Lower lobe of right lung (tissue), 2 donors: ENCODE measurements at regions not wholly inside any gene's neighbourhood (a gene's known extent, or its start where the extent isn't known, plus 50 kb on each side); places are given as distances from the start of the nearest gene placed in this dataset.

ENCODE experiments used
- ATAC-seq, 2 donors: fragments of 200-7000 bp; cut with Tn5 transposase; one replicate each; pipeline ENCODE4 v1.9.1; 2020 to 2022; ENCODE audit warnings: mild to moderate bottlenecking in 2 of 2, moderate library complexity in 2 of 2
- DNase-seq: peaks from one replicate; pipeline ENCODE4 v3.0.0-alpha.2; 2020
- H3K27ac ChIP-seq: fragments of 200-600 bp; one replicate; pipeline ENCODE4 v1.8.0; 2022
- H3K27me3 ChIP-seq: fragments of 200-600 bp; one replicate; pipeline ENCODE4 v1.8.0; 2022; ENCODE audit warnings: low read depth
- H3K36me3 ChIP-seq: fragments of 200-600 bp; one replicate; pipeline ENCODE4 v1.8.0; 2022; ENCODE audit warnings: mild to moderate bottlenecking
- H3K4me1 ChIP-seq: fragments of 200-600 bp; one replicate; pipeline ENCODE4 v1.8.0; 2022
- H3K4me3 ChIP-seq: fragments of 200-600 bp; one replicate; pipeline ENCODE4 v1.8.0; 2022; ENCODE audit warnings: mild to moderate bottlenecking
- H3K9me3 ChIP-seq: fragments of 200-600 bp; one replicate; pipeline ENCODE4 v1.8.0; 2022
- CTCF ChIP-seq: fragments of 200-600 bp; IDR thresholded peaks from one replicate; pipeline ENCODE4 v1.8.0; 2022; ENCODE audit warnings: antibody characterized with exemption, mild to moderate bottlenecking
- intact Hi-C: fragments of 100-400 bp; cut with DNase I; formaldehyde crosslinking; loops from one replicate; pipeline ENCODE4 v1.11.0; 2022
- donor health status: DM: no; HTN: yes; CAD: no; lungs with severe emphysema.

DNA sequence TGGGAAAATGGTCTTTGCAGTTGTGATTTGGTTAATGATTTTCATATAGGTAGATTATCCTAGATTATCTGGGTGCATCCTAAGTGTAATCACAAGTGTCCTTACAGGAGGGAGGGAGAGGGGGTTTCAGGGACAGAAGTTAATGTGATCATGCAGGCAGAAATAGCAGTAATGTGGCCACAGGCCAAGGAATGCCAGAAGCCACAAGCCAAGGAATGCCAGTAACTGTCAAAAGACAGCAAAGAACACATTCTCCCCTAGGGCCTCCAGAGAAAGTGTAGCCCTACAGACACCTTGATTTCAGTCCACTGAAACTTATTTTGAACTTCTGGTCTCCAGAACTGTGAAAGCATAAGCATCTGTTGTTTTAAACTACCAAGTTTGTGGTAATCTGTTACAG, 2074.5 kb downstream of the MAT2B start:
- no peak for ATAC-seq
- no peaks in the 10 kb centered on the region for H3K27me3 ChIP-seq

DNA sequence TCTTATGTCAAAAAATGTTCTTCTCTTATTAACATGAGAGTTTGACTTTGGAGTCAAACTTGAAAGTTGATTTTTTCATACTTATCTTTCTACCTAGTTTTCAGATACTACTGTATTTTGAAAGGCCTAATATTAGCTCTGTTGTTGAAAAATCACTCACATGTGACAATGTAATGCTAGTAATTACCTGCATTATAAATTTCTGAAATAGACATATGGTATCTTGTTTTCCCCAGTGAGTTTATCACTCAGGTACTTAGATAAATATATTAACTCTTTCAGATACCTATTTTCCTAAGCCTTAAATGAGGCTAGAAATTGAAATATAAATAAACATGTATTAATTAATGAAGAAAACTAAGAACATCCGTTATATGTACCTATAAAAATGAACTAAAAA, 2089.3 kb downstream of the MAT2B start:
- no peak overlapping the region for H3K27ac ChIP-seq

More for the DNA sequence above, 2074.5 kb downstream of the MAT2B start:
- no peak overlapping the region for H3K4me3 ChIP-seq
- H3K27ac ChIP-seq = no peak overlapping the region
- no peaks in the 10 kb centered on the region for H3K36me3 ChIP-seq
- no peaks in the 10 kb centered on the region for H3K4me1 ChIP-seq
- DNase-seq = no peak
- intact Hi-C loops = no loop called here
- no peak for TF ChIP-seq CTCF
- no peaks in the 10 kb centered on the region for H3K9me3 ChIP-seq

GRCh38 chr5:165602529-165602928, 2097.1 kb downstream of the MAT2B start:
- H3K36me3 ChIP-seq = no peaks in the 10 kb centered on the region
- ATAC-seq (no peak), DNase-seq (no peak)
- TF ChIP-seq CTCF = no peak
- H3K9me3 ChIP-seq = no peaks in the 10 kb centered on the region
- no peak overlapping the region for H3K27ac ChIP-seq
- no peaks in the 10 kb centered on the region for H3K27me3 ChIP-seq
- H3K4me3 ChIP-seq = no peak overlapping the region
- intact Hi-C loops = no loop called here
- H3K4me1 ChIP-seq = no peaks in the 10 kb centered on the region

More for the DNA sequence above, 2089.3 kb downstream of the MAT2B start:
- TF ChIP-seq CTCF = no peak
- no peak overlapping the region for H3K4me3 ChIP-seq
- no peaks in the 10 kb centered on the region for H3K27me3 ChIP-seq
- no peaks in the 10 kb centered on the region for H3K36me3 ChIP-seq
- no peaks in the 10 kb centered on the region for H3K4me1 ChIP-seq
- H3K9me3 ChIP-seq = no peaks in the 10 kb centered on the region
- intact Hi-C loops = no loop called here
- ATAC-seq (no peak), DNase-seq (no peak)

DNA sequence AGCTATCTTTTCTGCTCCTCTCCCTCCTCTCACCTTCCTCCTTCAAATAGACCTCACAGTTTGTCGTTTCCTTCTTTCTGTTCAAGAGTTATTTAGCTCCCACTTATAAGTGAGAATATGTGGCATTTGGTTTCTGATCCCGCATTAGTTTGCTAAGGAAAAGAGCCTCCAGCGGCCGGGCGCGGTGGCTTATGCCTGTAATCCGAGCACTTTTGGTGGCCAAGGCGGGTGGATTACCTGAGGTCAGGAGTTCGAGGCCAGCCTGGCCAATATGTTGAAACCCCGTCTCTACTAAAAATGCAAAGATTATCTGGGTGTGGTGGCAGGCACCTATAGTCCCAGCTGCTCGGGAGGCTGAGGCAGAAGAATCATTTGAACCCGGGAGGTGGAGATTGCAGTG, 2101.6 kb downstream of the MAT2B start:
- no peak overlapping the region for H3K27ac ChIP-seq
- H3K27me3 ChIP-seq = no peaks in the 10 kb centered on the region
- intact Hi-C loops = no loop called here
- ATAC-seq (no peak), DNase-seq (no peak)
- no peaks in the 10 kb centered on the region for H3K9me3 ChIP-seq
- no peaks in the 10 kb centered on the region for H3K4me1 ChIP-seq
- no peak overlapping the region for H3K4me3 ChIP-seq
- H3K36me3 ChIP-seq = no peaks in the 10 kb centered on the region
- TF ChIP-seq CTCF = no peak

GRCh38 chr5:165609871-165610270, 2104.5 kb downstream of the MAT2B start:
- no peaks in the 10 kb centered on the region for H3K4me1 ChIP-seq
- no peak overlapping the region for H3K27ac ChIP-seq
- intact Hi-C loops = no loop called here
- no peaks in the 10 kb centered on the region for H3K9me3 ChIP-seq
- TF ChIP-seq CTCF = no peak
- no peak for DNase-seq
- ATAC-seq = no peak
- no peaks in the 10 kb centered on the region for H3K27me3 ChIP-seq
- H3K36me3 ChIP-seq = no peaks in the 10 kb centered on the region
- H3K4me3 ChIP-seq = no peak overlapping the region
